Prostate gland (tissue), 2 donors: ENCODE measurements at regions not wholly inside any gene's neighbourhood (a gene's known extent, or its start where the extent isn't known, plus 50 kb on each side); places are given as distances from the start of the nearest gene placed in this dataset.

Experiments used
- POLR2A ChIP-seq: fragments of 450-650 bp; IDR thresholded peaks from one replicate; pipeline ENCODE4 v1.6.1; 2016; ENCODE audit warnings: antibody characterized with exemption, mild to moderate bottlenecking
- POLR2AphosphoS5 ChIP-seq: sonication (generic); formaldehyde crosslinking; IDR thresholded peaks from one replicate; pipeline ENCODE4 v1.6.1; 2017; ENCODE audit warnings: antibody characterized with exemption
- TF ChIP-seq, protein P1 (sequence below), 4 experiments: fragments of 200-600 bp in 2 of 4; fragments of 450-650 bp in 2 of 4; sonication (generic) in 2 of 4; IDR thresholded peaks; 1 replicate in 3 of 4; 2 replicates in 1 of 4; pipeline ENCODE4 v1.5.1; 2016 to 2019; ENCODE audit warnings: antibody characterized with exemption in 4 of 4, mild to moderate bottlenecking in 2 of 4, moderate library complexity in 2 of 4

GRCh38 chr4:18973296-18973695 is 951.7 kb upstream of the LCORL start:
- TF ChIP-seq POLR2A (no peak), POLR2AphosphoS5 (no peak)
- TF ChIP-seq, protein P1, sequence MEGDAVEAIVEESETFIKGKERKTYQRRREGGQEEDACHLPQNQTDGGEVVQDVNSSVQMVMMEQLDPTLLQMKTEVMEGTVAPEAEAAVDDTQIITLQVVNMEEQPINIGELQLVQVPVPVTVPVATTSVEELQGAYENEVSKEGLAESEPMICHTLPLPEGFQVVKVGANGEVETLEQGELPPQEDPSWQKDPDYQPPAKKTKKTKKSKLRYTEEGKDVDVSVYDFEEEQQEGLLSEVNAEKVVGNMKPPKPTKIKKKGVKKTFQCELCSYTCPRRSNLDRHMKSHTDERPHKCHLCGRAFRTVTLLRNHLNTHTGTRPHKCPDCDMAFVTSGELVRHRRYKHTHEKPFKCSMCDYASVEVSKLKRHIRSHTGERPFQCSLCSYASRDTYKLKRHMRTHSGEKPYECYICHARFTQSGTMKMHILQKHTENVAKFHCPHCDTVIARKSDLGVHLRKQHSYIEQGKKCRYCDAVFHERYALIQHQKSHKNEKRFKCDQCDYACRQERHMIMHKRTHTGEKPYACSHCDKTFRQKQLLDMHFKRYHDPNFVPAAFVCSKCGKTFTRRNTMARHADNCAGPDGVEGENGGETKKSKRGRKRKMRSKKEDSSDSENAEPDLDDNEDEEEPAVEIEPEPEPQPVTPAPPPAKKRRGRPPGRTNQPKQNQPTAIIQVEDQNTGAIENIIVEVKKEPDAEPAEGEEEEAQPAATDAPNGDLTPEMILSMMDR (IDR thresholded peaks at IDR 0.05): no peak
